NCI-H1048 (cell line): ENCODE measurements at regions not wholly inside any gene's neighbourhood (a gene's known extent, or its start where the extent isn't known, plus 50 kb on each side); places are given as distances from the start of the nearest gene placed in this dataset.

Source experiments
- DNase-seq: peaks from one replicate; lab custom pipeline; 2025; lab: John Stamatoyannopoulos, UW

GRCh38 chr4:29521281-29521680 is 1198.9 kb upstream of the PCDH7 start:
- DNase-seq, result no peak

- DNase-seq, result no peak
Measured at GRCh38 chr4:29536745-29537144, 1183.4 kb upstream of the PCDH7 start.

GRCh38 chr4:29538889-29539646 is 1181.1 kb upstream of the PCDH7 start:
- no peak for DNase-seq

- no peak for DNase-seq
Measured at GRCh38 chr4:29540439-29541102, 1179.6 kb upstream of the PCDH7 start.

- DNase-seq, result no peak
Measured at GRCh38 chr4:29541757-29542156, 1178.4 kb upstream of the PCDH7 start.

- no peak for DNase-seq
Measured at GRCh38 chr4:29549342-29549741, 1170.8 kb upstream of the PCDH7 start.

- DNase-seq, result no peak
Measured at GRCh38 chr4:29551821-29552220, 1168.3 kb upstream of the PCDH7 start.

- peak; percentile 20 for DNase-seq
Measured at GRCh38 chr4:29553846-29554245, 1166.3 kb upstream of the PCDH7 start.

- DNase-seq, result no peak
Measured at GRCh38 chr4:29558789-29559188, 1161.4 kb upstream of the PCDH7 start.

GRCh38 chr4:29559286-29559685 is 1160.9 kb upstream of the PCDH7 start:
- no peak for DNase-seq

GRCh38 chr4:29560452-29560851 is 1159.7 kb upstream of the PCDH7 start:
- no peak for DNase-seq

- no peak for DNase-seq
Measured at GRCh38 chr4:29565256-29565655, 1154.9 kb upstream of the PCDH7 start.

GRCh38 chr4:29566371-29566770 is 1153.8 kb upstream of the PCDH7 start:
- DNase-seq, result no peak

- no peak for DNase-seq
Measured at GRCh38 chr4:29571322-29571721, 1148.8 kb upstream of the PCDH7 start.

- no peak for DNase-seq
Measured at GRCh38 chr4:29578329-29578728, 1141.8 kb upstream of the PCDH7 start.

GRCh38 chr4:29581457-29581856 is 1138.7 kb upstream of the PCDH7 start:
- no peak for DNase-seq

- no peak for DNase-seq
Measured at GRCh38 chr4:29588617-29589016, 1131.6 kb upstream of the PCDH7 start.

- DNase-seq, result no peak
Measured at GRCh38 chr4:29596228-29596627, 1123.9 kb upstream of the PCDH7 start.

- DNase-seq, result no peak
Measured at GRCh38 chr4:29619168-29619567, 1101.0 kb upstream of the PCDH7 start.

- no peak for DNase-seq
Measured at GRCh38 chr4:29632199-29632598, 1088.0 kb upstream of the PCDH7 start.

GRCh38 chr4:29636961-29637360 is 1083.2 kb upstream of the PCDH7 start:
- DNase-seq, result no peak

- no peak for DNase-seq
Measured at GRCh38 chr4:29653221-29653620, 1066.9 kb upstream of the PCDH7 start.

GRCh38 chr4:29680644-29681043 is 1039.5 kb upstream of the PCDH7 start:
- no peak for DNase-seq

GRCh38 chr4:29704059-29704458 is 1016.1 kb upstream of the PCDH7 start:
- no peak for DNase-seq
